ENCODE measurements at regions not wholly inside any gene's neighbourhood (a gene's known extent, or its start where the extent isn't known, plus 50 kb on each side); places are given as distances from the start of the nearest gene placed in this dataset.
"Not testable (repeated sequence)": the region's sequence is repeated elsewhere in the genome, so short reads cannot be mapped to it uniquely, and the experiment has no call there.

DNA sequence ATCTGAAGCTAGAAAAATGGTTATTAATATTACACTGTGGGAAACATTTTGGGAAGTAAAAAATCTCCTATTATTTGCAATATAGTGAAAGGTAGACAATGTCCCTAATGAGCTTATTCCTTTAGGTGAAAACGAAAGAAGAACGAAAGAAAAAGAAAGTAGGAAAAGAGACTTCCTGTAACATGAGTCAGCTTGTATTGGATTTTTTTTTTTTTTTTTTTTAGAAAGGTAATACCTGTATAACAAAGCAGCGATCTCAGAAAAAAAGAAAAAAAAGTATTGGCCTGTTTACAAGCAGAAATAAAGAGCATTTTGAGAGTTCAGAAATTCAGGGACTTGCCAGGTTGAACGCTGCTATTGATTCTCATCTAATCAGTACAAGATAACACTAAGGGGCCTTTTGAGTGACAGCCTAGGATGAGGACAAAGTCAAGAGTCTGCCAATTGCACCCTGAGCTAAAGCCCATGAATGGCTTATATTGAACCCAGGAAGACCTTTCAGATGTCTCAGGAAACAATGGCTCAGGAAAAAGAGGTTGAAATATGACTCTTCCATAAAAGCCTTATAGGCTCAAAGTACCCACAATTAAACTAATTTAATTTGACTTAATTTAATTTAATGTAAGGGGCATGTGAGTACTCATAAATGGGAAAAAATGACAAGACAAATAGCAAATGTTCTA, 615.6 kb upstream of the CDH2 start:
- no peak for DNase-seq

- DNase-seq, result no peak
Observed at GRCh38 chr18:28791101-28791500, 614.2 kb upstream of the CDH2 start.

- DNase-seq, result no peak
Observed at GRCh38 chr18:28789502-28789901, 612.6 kb upstream of the CDH2 start.

- DNase-seq, result no peak
Observed at GRCh38 chr18:28786926-28787325, 610.0 kb upstream of the CDH2 start.

DNA sequence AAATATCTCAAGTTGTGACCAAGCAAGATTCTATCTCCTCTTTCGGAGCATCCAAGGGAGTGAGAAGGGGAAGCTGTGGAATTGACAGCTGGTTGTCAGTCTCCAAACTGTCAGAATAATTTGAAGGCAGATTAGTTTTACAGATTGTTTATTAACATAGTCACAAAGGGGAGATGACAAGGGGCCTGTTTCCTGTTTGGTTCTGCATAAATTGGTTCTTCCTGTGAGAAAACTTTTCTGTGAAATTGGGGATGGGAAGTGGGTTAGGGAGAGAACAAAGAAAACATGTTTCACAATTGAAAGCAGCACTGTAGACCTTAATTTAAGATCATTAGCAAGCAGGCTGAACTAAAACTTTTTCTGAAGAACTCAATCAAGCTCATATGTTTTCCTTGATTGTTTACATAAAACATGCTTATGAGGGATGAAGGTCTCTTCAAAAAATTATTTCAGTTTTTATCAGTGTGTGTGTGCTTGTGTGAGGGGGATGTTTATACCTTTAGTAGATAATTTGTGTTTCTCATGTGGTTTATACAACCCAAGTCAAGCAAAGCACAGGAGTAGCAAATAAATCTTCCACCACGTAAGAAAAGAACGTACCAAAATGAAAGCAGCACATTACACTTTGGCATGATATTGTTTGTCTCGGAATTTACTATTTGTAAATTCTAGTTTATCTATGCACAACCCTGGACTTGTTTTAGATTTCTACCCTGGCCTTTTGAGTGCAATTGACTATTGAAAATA, 604.9 kb upstream of the CDH2 start:
- no peak for DNase-seq

- DNase-seq, result no peak
Observed at GRCh38 chr18:28778706-28779105, 601.8 kb upstream of the CDH2 start.

DNA sequence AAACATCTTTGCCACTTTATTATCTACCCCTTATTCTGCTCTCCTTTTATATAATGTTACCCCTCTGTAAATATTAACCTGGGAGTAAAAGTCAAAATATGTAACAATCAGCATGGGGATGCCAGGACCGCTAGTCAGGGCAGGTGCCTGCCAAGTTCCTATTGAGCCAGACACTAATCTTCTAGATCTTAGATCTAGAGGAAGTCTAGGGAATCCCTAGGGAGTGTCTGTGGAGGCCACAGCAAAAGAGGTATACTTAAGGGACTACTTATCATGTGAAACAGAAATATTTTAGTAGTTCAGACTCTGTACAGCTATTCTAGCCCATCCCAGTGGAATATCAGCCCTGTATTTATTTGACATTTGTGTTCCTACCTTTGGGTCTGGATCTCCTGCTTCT, 600.8 kb upstream of the CDH2 start:
- DNase-seq, result no peak

- no peak for DNase-seq
Observed at GRCh38 chr18:28771849-28772248, 594.9 kb upstream of the CDH2 start.

GRCh38 chr18:28768791-28769768, 592.1 kb upstream of the CDH2 start:
- no peak for DNase-seq

- no peak for DNase-seq
Observed at GRCh38 chr18:28767727-28768211, 590.8 kb upstream of the CDH2 start.

DNA sequence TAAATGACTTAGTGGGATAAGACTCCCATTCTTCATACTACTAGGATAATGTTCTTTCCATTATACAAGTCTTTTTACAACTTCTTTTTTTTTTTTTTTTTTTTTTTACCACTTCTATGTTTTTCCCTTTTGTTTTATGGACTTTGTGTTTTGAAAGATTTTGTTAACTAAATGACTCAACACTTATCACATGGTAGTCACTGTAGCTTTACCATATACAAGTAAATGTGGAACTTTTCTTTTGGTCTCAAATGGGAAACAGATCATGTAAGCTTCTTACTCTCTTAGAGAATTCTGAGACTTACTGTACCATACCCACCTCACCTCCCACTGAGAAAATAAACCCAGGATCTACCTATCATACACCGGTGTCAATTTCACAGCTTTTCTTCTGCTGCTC, 590.3 kb upstream of the CDH2 start:
- DNase-seq, result no peak

DNA sequence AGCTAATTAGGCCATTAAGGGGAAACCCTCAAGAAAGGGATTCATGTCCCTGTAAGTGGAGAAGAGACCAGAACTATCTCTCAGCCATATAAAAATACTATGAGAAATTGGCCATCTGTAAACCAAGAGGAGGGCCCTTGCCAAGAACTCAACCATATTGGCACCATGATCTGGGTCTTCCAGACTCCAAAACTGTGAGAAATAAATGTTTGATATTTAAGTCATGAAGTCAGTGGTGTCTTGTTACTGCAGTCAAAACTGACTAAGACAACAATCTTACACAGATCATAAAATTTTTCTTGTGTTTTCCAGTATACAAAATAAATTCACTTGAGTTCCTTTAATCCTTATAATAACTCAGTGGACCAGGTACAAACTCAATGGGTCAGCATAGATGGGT, 589.8 kb upstream of the CDH2 start:
- DNase-seq, result no peak

DNA sequence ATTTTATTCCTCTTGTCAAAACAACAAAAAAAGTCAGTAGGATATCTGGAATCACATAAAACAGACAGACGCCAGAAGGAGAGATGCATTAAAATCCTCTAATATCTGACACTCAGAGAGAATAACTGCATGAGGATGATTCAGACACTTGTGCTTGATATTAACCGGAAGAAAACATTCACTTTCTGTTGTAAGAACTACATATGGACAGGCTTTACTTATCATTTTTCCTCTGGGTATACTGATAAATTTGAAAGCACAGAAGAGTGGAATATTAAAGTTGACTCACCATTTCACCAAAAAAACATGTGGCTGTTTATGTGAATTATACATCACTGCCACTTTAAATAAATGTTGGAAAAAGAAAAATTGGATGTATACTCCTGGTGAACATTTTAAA, 589.1 kb upstream of the CDH2 start:
- DNase-seq, result no peak

DNA sequence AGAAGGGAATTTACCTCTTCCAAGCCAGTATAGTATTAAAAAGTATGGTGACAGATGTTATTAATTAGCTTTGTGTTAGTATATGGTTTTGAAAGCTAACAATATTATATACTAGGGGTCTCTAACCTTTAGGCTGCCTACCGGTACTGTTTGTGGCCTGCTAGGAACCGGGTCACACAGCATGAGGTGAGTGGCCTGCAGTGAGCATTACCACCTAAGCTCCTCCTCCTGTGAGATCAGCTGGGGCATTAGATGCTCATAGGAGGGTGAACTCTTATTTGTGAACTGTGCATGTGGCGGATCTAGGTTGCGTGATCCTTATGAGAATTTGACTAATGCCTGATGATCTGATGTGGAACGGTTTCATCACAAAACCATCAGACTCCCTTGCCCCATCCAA, 583.4 kb upstream of the CDH2 start:
- DNase-seq, result no peak

DNA sequence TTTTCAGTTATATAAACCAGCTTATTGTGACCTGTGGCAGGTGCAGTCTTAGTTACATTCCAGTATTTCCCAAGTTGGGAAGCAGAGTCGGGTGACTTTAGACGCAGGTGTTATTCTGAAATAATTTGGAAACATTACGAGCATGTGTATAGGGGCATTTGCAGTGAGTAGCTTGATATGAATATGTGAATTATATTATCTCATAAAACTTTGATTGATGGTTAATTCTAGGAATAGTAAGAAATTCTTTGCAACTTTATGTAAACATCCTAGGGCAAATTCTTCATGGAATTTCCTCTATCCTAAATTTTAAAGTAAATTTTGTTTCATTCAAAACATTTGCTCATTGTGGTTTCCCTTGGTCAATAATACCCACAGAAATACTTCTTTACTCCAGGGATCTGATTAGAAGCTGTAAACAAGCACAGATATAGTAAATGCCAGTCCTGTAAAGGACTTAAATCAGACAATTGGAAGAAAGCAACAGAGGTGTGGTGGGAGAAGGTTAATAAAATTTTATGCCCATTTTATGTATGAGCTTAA, 580.6 kb upstream of the CDH2 start:
- DNase-seq, result no peak

DNA sequence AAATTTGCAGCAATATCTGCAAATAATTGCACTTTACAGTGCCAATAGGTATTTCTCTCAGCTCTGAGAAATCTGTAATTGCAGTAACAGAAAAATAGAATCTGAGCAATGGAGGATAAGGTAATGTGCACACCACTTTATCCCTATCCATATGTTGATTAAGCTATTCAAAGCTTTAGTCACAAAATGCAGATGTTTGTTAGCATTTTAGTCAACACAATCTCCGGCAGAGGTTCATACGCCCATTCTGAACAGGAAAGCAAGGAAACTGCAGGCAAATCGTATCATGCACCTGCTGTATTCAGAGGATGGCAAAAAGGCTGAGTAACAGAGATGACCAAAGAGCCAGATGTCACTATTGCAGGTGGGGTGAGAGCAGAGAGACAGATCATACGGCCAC, 566.2 kb upstream of the CDH2 start:
- DNase-seq, result no peak

DNA sequence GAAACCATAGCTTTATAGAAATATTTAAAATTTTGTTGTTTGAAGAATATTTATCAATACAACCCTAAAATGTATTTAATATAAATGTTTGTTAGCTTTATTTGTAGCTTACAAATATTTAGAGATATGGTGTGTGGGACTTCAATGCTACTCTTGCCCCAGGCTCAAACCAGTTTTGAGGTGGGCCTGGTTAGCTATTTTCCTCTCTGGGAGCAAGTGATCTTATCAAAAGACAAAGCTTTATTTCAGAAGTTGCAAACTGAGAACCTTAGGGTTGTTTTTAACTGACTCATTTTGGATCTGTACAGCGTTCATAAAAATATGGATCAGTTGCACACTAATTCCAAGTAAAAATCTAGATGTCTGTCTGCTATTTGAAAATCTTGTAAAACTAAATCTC, 563.6 kb upstream of the CDH2 start:
- DNase-seq, result no peak

DNA sequence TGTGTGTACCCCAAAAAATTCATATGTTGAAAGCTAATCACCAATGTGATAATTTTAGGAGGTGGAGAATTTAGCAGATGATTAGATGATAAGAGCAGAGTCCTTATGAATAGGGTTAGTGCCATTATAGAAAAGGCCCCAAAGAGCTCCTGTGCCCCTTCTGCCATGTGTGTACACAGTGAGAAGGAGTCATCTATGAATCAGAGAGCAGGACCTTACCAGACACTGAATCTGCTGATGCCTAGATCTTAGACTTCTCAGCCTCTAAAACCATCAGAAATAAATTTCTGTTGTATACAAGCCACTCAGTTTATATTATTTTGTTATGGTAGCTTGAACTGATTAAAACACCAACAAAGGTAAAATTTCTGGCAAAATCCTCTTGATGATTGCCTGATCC, 560.0 kb upstream of the CDH2 start:
- DNase-seq, result no peak

- no peak for DNase-seq
Observed at GRCh38 chr18:28736223-28736622, 559.3 kb upstream of the CDH2 start.

GRCh38 chr18:28735731-28736130, 558.8 kb upstream of the CDH2 start:
- DNase-seq, result no peak

GRCh38 chr18:28729321-28729720, 552.4 kb upstream of the CDH2 start:
- DNase-seq, result no peak

- no peak for DNase-seq
Observed at GRCh38 chr18:28728891-28729290, 552.0 kb upstream of the CDH2 start.

GRCh38 chr18:28727189-28727588, 550.3 kb upstream of the CDH2 start:
- not testable (repeated sequence) for DNase-seq
